K562 (cell line): ENCODE measurements at regions not wholly inside any gene's neighbourhood (a gene's known extent, or its start where the extent isn't known, plus 50 kb on each side); places are given as distances from the start of the nearest gene placed in this dataset.

Experiments
- ATAC-seq: fragments of 200-7000 bp; cut with Tn5 transposase; 3 replicates; pipeline ENCODE4 v1.9.1; 2020; ENCODE audit warnings: moderate library complexity
- BruUV-seq: library from RNA; stranded (reverse); fragments of 400-500 nt; replicated peaks from 2 replicates; lab custom pipeline; 2021; lab: Mats Ljungman, UMichigan
- CTCF ChIA-PET: fragments of 300-600 bp; formaldehyde crosslinking; extraction: SDS; loops from one replicate; lab custom pipeline; 2021; ENCODE audit warnings: low intra/inter-chr PET ratio; lab: Yijun Ruan, JAX
- POLR2A ChIA-PET: fragments of 300-600, 350-650 bp; sonication (Branson Sonifier 250); formaldehyde crosslinking; extraction: SDS; loops from one replicate; lab custom pipeline; 2021; ENCODE audit warnings: antibody characterized with exemption, inconsistent platforms; lab: Yijun Ruan, JAX
- DNase-seq, 4 experiments: peaks; one replicate each; pipeline versions ENCODE4 v3.0.0 to v3.0.0-alpha.2; 2011 to 2018; ENCODE audit warnings: low spot score in 3 of 4, mixed read lengths in 3 of 4; ENCODE audit errors: extremely low read depth in 1 of 4
- FAIRE-seq: peaks from 2 replicates; lab custom pipeline; 2011; peaks lifted over from hg19 to GRCh38; lab: Jason Lieb, UNC
- H2AFZ ChIP-seq: 2 replicates; pipeline ENCODE4 v1.6.0; 2011; ENCODE audit warnings: low read depth, low read length, control low read depth, inconsistent platforms
- H3K27ac ChIP-seq: fragments of 200-600 bp; 3 replicates; pipeline ENCODE4 v1.8.0; 2011; ENCODE audit warnings: low read depth, mild to moderate bottlenecking, control low read depth, inconsistent platforms, low read length, moderate library complexity, mixed read lengths; ENCODE audit errors: extremely low read depth
- H3K27me3 ChIP-seq, 2 experiments: fragments of 300-600 bp in 1 of 2; 2 replicates in 1 of 2; 3 replicates in 1 of 2; pipeline versions ENCODE4 v1.6.0 to v1.8.0; 2011; ENCODE audit warnings: inconsistent platforms in 2 of 2, low read length in 2 of 2, mild to moderate bottlenecking in 1 of 2, mixed read lengths in 1 of 2, moderate library complexity in 1 of 2; ENCODE audit not compliant: control insufficient read depth in 2 of 2, insufficient read depth in 2 of 2
- H3K36me3 ChIP-seq: fragments of 300-600 bp; 3 replicates; pipeline ENCODE4 v1.8.0; 2011; ENCODE audit warnings: mild to moderate bottlenecking, low read length, inconsistent platforms; ENCODE audit not compliant: control insufficient read depth, insufficient read depth
- H3K4me1 ChIP-seq, 2 experiments: fragments of 200-600 bp in 1 of 2; replicated peaks in 1 of 2; 2 replicates in 1 of 2; 3 replicates in 1 of 2; pipeline versions ENCODE4 v1.5.1 to v1.8.0; 2011; ENCODE audit warnings: inconsistent platforms in 2 of 2, low read length in 2 of 2, mild to moderate bottlenecking in 1 of 2, mixed read lengths in 1 of 2, moderate library complexity in 1 of 2; ENCODE audit not compliant: control insufficient read depth in 2 of 2, insufficient read depth in 2 of 2
- H3K4me2 ChIP-seq: 2 replicates; pipeline ENCODE4 v1.6.1; 2011; ENCODE audit warnings: low read length, control low read depth, inconsistent platforms, mixed read lengths; ENCODE audit not compliant: insufficient read depth
- H3K4me3 ChIP-seq: fragments of 200-600 bp; sonication (generic), shearing (Covaris generic); 2 replicates; pipeline ENCODE4 v1.5.1; 2016; ENCODE audit warnings: control low read depth, inconsistent platforms
- H3K79me2 ChIP-seq: fragments of 200-600 bp; 3 replicates; pipeline ENCODE4 v1.8.0; 2011; ENCODE audit warnings: low read length, inconsistent platforms; ENCODE audit not compliant: control insufficient read depth, insufficient read depth
- H3K9ac ChIP-seq, 2 experiments: 2 replicates each; pipeline versions ENCODE4 v1.6.0 to v1.6.1; 2011; ENCODE audit warnings: low read depth in 2 of 2, low read length in 2 of 2, control low read depth in 1 of 2, inconsistent platforms in 1 of 2, mild to moderate bottlenecking in 1 of 2, mixed read lengths in 1 of 2; ENCODE audit not compliant: insufficient read depth in 1 of 2
- H3K9me1 ChIP-seq: one replicate; pipeline ENCODE4 v1.6.0; 2011; ENCODE audit warnings: inconsistent platforms, mild to moderate bottlenecking, low read length, moderate library complexity; ENCODE audit not compliant: control insufficient read depth, insufficient read depth
- H3K9me3 ChIP-seq: replicated peaks from 2 replicates; pipeline ENCODE4 v1.5.1; 2011; ENCODE audit warnings: low read depth, low read length, inconsistent platforms; ENCODE audit not compliant: control insufficient read depth, insufficient read depth
- H4K20me1 ChIP-seq: replicated peaks from 2 replicates; pipeline ENCODE4 v1.6.1; 2011; ENCODE audit warnings: low read length, inconsistent platforms, mixed read lengths; ENCODE audit not compliant: control insufficient read depth, insufficient read depth
- E2F8 ChIP-seq: fragments of 450-650 bp; IDR thresholded peaks from 2 replicates; pipeline ENCODE4 v1.7.1; 2018; ENCODE audit warnings: mild to moderate bottlenecking, low read depth; ENCODE audit not compliant: partially characterized antibody
- NR3C1 ChIP-seq: sonication (generic); formaldehyde crosslinking; IDR thresholded peaks from 2 replicates; pipeline ENCODE4 v1.8.1; 2022; ENCODE audit warnings: missing genetic modification reagents
- PCBP1 ChIP-seq: fragments of 200-400 bp; formaldehyde crosslinking; IDR thresholded peaks from 2 replicates; pipeline ENCODE4 v1.6.1; 2018; ENCODE audit warnings: mild to moderate bottlenecking, low read depth, low read length; ENCODE audit not compliant: poor library complexity, severe bottlenecking
- SAFB2 ChIP-seq: fragments of 200-400 bp; formaldehyde crosslinking; IDR thresholded peaks from 2 replicates; pipeline ENCODE4 v1.6.1; 2018; ENCODE audit warnings: borderline replicate concordance, low read length, low read depth, moderate library complexity; ENCODE audit not compliant: severe bottlenecking
- TAF7 ChIP-seq: fragments of 450-650 bp; IDR thresholded peaks from 2 replicates; pipeline ENCODE4 v1.6.1; 2016; ENCODE audit warnings: missing genetic modification characterization, missing compliant biosample characterization
- ZNF133 ChIP-seq: fragments of 250-450 bp; sonication (Bioruptor Pico); IDR thresholded peaks from 2 replicates; pipeline ENCODE4 v1.4.0; 2020; ENCODE audit warnings: mild to moderate bottlenecking
- WGBS: fragments of 100-300 bp; shearing (Covaris generic); methylation state at CpG from one replicate; pipeline ENCODE4 v1.1.6; 2016; ENCODE audit warnings: low coverage, mixed read lengths; ENCODE audit not compliant: insufficient coverage; ENCODE audit errors: missing lambda C conversion rate; 5-methylcytosine and 5-hydroxymethylcytosine counted together
- in situ Hi-C: fragments of 300-500 bp; cut with MboI; formaldehyde crosslinking; loops from 4 replicates; pipeline ENCODE4 v1.15.0; 2018; ENCODE audit warnings: inconsistent platforms, mixed read lengths
- intact Hi-C: fragments of 100-400 bp; cut with micrococcal nuclease; formaldehyde crosslinking; loops from 2 replicates; pipeline ENCODE4 v1.14.2; 2022

- no peak for DNase-seq
- peaks cover 0 to 9% of the 10 kb centered on the region in 2 experiments; a peak in 1 of 5 replicates for H3K27me3 ChIP-seq
- no peak for FAIRE-seq
- H3K4me3 ChIP-seq = no peak overlapping the region
- H4K20me1 ChIP-seq = no peaks in the 10 kb centered on the region
- ATAC-seq = no peak
- intact Hi-C loops (no loop called here), in situ Hi-C loops (no loop called here)
- no TSS peak for BruUV-seq
- no peaks in the 10 kb centered on the region for H3K9me3 ChIP-seq
- POLR2A ChIA-PET = no interaction called here
- no peak for TF ChIP-seq E2F8
- TF ChIP-seq ZNF133 (CRISPR knock-in tag) = no peak
- TF ChIP-seq PCBP1 = no peak
- no peak for TF ChIP-seq TAF7 (tag)
- no peak for TF ChIP-seq SAFB2
- TF ChIP-seq NR3C1 (CRISPR knock-in tag) = no peak
- H3K36me3 ChIP-seq = no peaks in the 10 kb centered on the region
- CTCF ChIA-PET = no interaction called here
- no peak overlapping the region for H2AFZ ChIP-seq
- no peak overlapping the region for H3K4me2 ChIP-seq
- H3K27ac ChIP-seq = no peak overlapping the region
- H3K4me1 ChIP-seq = peaks cover 0 to 7% of the 10 kb centered on the region in 2 experiments; a peak in 1 of 5 replicates
- H3K9ac ChIP-seq = no peak overlapping the region
- 0% methylated on average over 2 of the region's 2 CpGs for WGBS
- H3K79me2 ChIP-seq = no peaks in the 10 kb centered on the region
- H3K9me1 ChIP-seq = no peaks in the 10 kb centered on the region
Measured at GRCh38 chr12:38166225-38166624, 150.3 kb upstream of the ALG10B start.
